HAP-1 (cell line): ENCODE measurements at regions not wholly inside any gene's neighbourhood (a gene's known extent, or its start where the extent isn't known, plus 50 kb on each side); places are given as distances from the start of the nearest gene placed in this dataset.
"Not testable (repeated sequence)": the region's sequence is repeated elsewhere in the genome, so short reads cannot be mapped to it uniquely, and the experiment has no call there.

Experiments used
- DNase-seq, 2 experiments: peaks; one replicate each; pipeline ENCODE4 v3.0.0-alpha.2; 2016 to 2020; ENCODE audit warnings: low spot score in 2 of 2
- H3K27me3 ChIP-seq: fragments of 250-450 bp; sonication (Bioruptor Pico); 2 replicates; pipeline ENCODE4 v1.5.1; 2020; ENCODE audit warnings: low read depth, mild to moderate bottlenecking, moderate library complexity
- H3K36me3 ChIP-seq: fragments of 250-450 bp; sonication (Bioruptor Pico); replicated peaks from 2 replicates; pipeline ENCODE4 v1.5.1; 2020; ENCODE audit warnings: mild to moderate bottlenecking
- H3K4me1 ChIP-seq: fragments of 250-450 bp; sonication (Bioruptor Pico); 2 replicates; pipeline ENCODE4 v1.5.1; 2020; ENCODE audit warnings: mild to moderate bottlenecking
- H3K4me3 ChIP-seq: fragments of 250-450 bp; sonication (Bioruptor Pico); 2 replicates; pipeline ENCODE4 v1.5.1; 2020; ENCODE audit warnings: mild to moderate bottlenecking, moderate library complexity
- H3K9me3 ChIP-seq: fragments of 250-450 bp; sonication (Bioruptor Pico); 2 replicates; pipeline ENCODE4 v1.5.1; 2020; ENCODE audit warnings: mild to moderate bottlenecking, moderate library complexity
- in situ Hi-C: fragments of 300-500 bp; cut with MboI; formaldehyde crosslinking; loops from 3 replicates; pipeline ENCODE4 v1.14.3; 2020; ENCODE audit warnings: low sequenced_read_pairs, inconsistent platforms, mixed read lengths

GRCh38 chr5:38793099-38793498 lies 52.7 kb upstream of the OSMR start:
- H3K27me3 ChIP-seq, result no peaks in the 10 kb centered on the region; the same call in 1 of the 2 replicates
- no peaks in the 10 kb centered on the region for H3K36me3 ChIP-seq
- no peaks in the 10 kb centered on the region for H3K9me3 ChIP-seq
- H3K4me1 ChIP-seq, result no peaks in the 10 kb centered on the region
- DNase-seq, result no peak
- in situ Hi-C loops, result no loop called here
- no peak overlapping the region for H3K4me3 ChIP-seq

GRCh38 chr5:38794037-38794436 lies 51.8 kb upstream of the OSMR start:
- H3K4me1 ChIP-seq, H3K36me3 ChIP-seq, H3K9me3 ChIP-seq, in situ Hi-C loops, DNase-seq, H3K4me3 ChIP-seq, H3K27me3 ChIP-seq: not testable (repeated sequence)

DNA sequence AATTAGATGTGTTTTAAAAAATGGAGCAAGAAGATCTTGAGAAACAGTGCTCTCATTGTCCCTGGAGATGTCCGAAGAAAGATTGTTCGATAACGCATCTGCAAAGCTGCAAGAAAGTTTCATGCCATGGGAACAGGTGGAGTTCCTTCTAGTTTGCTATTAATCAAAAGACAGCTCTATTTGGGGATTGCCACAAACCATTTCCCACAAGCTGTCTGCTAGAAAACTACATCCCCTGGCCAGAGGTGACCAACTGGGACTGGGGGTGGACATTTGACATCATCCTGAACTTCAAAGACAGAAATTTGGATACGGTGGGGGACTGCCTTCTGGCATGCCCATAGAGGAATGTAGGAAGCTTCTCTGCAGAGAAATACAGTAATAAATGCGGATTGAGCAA lies 50.8 kb upstream of the OSMR start:
- in situ Hi-C loops, result no loop called here
- no peaks in the 10 kb centered on the region; the same call in 1 of the 2 replicates for H3K27me3 ChIP-seq
- no peaks in the 10 kb centered on the region for H3K36me3 ChIP-seq
- H3K9me3 ChIP-seq, result no peaks in the 10 kb centered on the region
- DNase-seq, result no peak
- no peaks in the 10 kb centered on the region for H3K4me1 ChIP-seq
- H3K4me3 ChIP-seq, result no peak overlapping the region

- Histone ChIP-seq H3K4me3 (no peak overlapping the region), H3K9me3 (no peaks in the 10 kb centered on the region), H3K36me3 (no peaks in the 10 kb centered on the region), H3K4me1 (no peaks in the 10 kb centered on the region), H3K27me3 (no peaks in the 10 kb centered on the region; the same call in 1 of the 2 replicates)
- in situ Hi-C loops, result no loop called here
- DNase-seq, result no peak
These were observed 49.6 kb upstream of the OSMR start for GRCh38 chr5:38795986-38796741.
